ENCODE measurements at regions not wholly inside any gene's neighbourhood (a gene's known extent, or its start where the extent isn't known, plus 50 kb on each side); places are given as distances from the start of the nearest gene placed in this dataset.

- TF ChIP-seq MXI1 (conservative IDR thresholded peaks at IDR 0.05; ENCODE audit: poor library complexity, severe bottlenecking) (no peak), EZH2 (IDR thresholded peaks at IDR 0.05; ENCODE audit: borderline replicate concordance, insufficient read depth, low read length, poor library complexity, severe bottlenecking) (no peak), SMC3 (conservative IDR thresholded peaks at IDR 0.05; ENCODE audit: poor library complexity) (no peak), CTCF (IDR thresholded peaks at IDR 0.05; ENCODE audit: poor library complexity, severe bottlenecking) (no peak), POLR2AphosphoS5 (IDR thresholded peaks at IDR 0.05) (no peak), REST (IDR thresholded peaks at IDR 0.05; ENCODE audit: borderline replicate concordance) (no peak)
These were observed 238.0 kb downstream of the BCL11B start for GRCh38 chr14:99033951-99034350.

All from neural cell (in vitro differentiated cells).